Ammon's horn (tissue), 1 donor: ENCODE measurements at regions not wholly inside any gene's neighbourhood (a gene's known extent, or its start where the extent isn't known, plus 50 kb on each side); places are given as distances from the start of the nearest gene placed in this dataset.
A peak's percentile ranks its signal among the peaks of the same experiment; 100 is the strongest.

ENCODE experiments used
- DNase-seq: peaks from one replicate; pipeline ENCODE4 v3.0.0-alpha.2; 2016; ENCODE audit warnings: low spot score

- no peak for DNase-seq
Measured at GRCh38 chr4:11485926-11486325, 57.2 kb upstream of the HS3ST1 start.

GRCh38 chr4:11484531-11484930 is 55.8 kb upstream of the HS3ST1 start:
- no peak for DNase-seq

- no peak for DNase-seq
Measured at GRCh38 chr4:11483046-11483445, 54.4 kb upstream of the HS3ST1 start.

GRCh38 chr4:11480683-11481082 is 52.0 kb upstream of the HS3ST1 start:
- peak; percentile 79 for DNase-seq
